OCI-M1 (cell line): ENCODE measurements at regions not wholly inside any gene's neighbourhood (a gene's known extent, or its start where the extent isn't known, plus 50 kb on each side); places are given as distances from the start of the nearest gene placed in this dataset.

ENCODE experiments used
- DNase-seq: peaks from one replicate; lab custom pipeline; 2025; lab: John Stamatoyannopoulos, UW

- no peak for DNase-seq
These were observed 232.7 kb upstream of the TNRC6C start for GRCh38 chr17:77725846-77726245.

GRCh38 chr17:77726549-77727006 is 231.9 kb upstream of the TNRC6C start:
- DNase-seq, result no peak

- DNase-seq, result no peak
These were observed 231.4 kb upstream of the TNRC6C start for GRCh38 chr17:77727037-77727615.

GRCh38 chr17:77728474-77728795 is 230.1 kb upstream of the TNRC6C start:
- no peak for DNase-seq

GRCh38 chr17:77728871-77729270 is 229.6 kb upstream of the TNRC6C start:
- DNase-seq, result no peak

- no peak for DNase-seq
These were observed 228.9 kb upstream of the TNRC6C start for GRCh38 chr17:77729587-77729986.

GRCh38 chr17:77730376-77730775 is 228.1 kb upstream of the TNRC6C start:
- no peak for DNase-seq

GRCh38 chr17:77733576-77734296 is 224.8 kb upstream of the TNRC6C start:
- no peak for DNase-seq

- DNase-seq, result peak; percentile 15
These were observed 224.0 kb upstream of the TNRC6C start for GRCh38 chr17:77734371-77735080.

- DNase-seq, result peak; percentile 39
These were observed 223.4 kb upstream of the TNRC6C start for GRCh38 chr17:77735081-77735565.

- no peak for DNase-seq
These were observed 222.8 kb upstream of the TNRC6C start for GRCh38 chr17:77735566-77736198.

GRCh38 chr17:77736199-77736585 is 222.3 kb upstream of the TNRC6C start:
- no peak for DNase-seq

GRCh38 chr17:77736721-77737120 is 221.8 kb upstream of the TNRC6C start:
- no peak for DNase-seq

- no peak for DNase-seq
These were observed 220.8 kb upstream of the TNRC6C start for GRCh38 chr17:77737442-77738265.

- DNase-seq, result peak; percentile 5
These were observed 219.6 kb upstream of the TNRC6C start for GRCh38 chr17:77738751-77739531.

GRCh38 chr17:77740481-77740880 is 218.0 kb upstream of the TNRC6C start:
- DNase-seq, result no peak

- peak; percentile 42 for DNase-seq
These were observed 217.4 kb upstream of the TNRC6C start for GRCh38 chr17:77741109-77741508.

- DNase-seq, result no peak
These were observed 215.9 kb upstream of the TNRC6C start for GRCh38 chr17:77742579-77742978.

GRCh38 chr17:77744066-77744988 is 214.2 kb upstream of the TNRC6C start:
- no peak for DNase-seq

GRCh38 chr17:77745702-77746101 is 212.8 kb upstream of the TNRC6C start:
- no peak for DNase-seq
